ENCODE measurements at regions not wholly inside any gene's neighbourhood (a gene's known extent, or its start where the extent isn't known, plus 50 kb on each side); places are given as distances from the start of the nearest gene placed in this dataset.

GRCh38 chr12:77160931-77161330 is 95.6 kb upstream of the E2F7 start:
- Mint-ChIP-seq H3K36me3 (ENCODE audit: low read depth) (no peaks in the 10 kb centered on the region), H3K4me3 (no peak overlapping the region), H3K27ac (no peak overlapping the region), H3K4me1 (ENCODE audit: low read depth) (no peaks in the 10 kb centered on the region), H3K27me3 (no peaks in the 10 kb centered on the region), H3K9me3 (peaks cover 4% of the 10 kb centered on the region)
- intact Hi-C loops (cut with micrococcal nuclease): no loop called here
- ChIA-PET CTCF (no interaction called here), POLR2A (no interaction called here)
- no peak for TF ChIP-seq CTCF (IDR thresholded peaks at IDR 0.05)
- DNase-seq: no peak
- no peak for ATAC-seq

- POLR2A ChIA-PET: no interaction called here
- H3K27ac Mint-ChIP-seq: no peak overlapping the region
- no peak for TF ChIP-seq CTCF (IDR thresholded peaks at IDR 0.05)
- H3K4me3 Mint-ChIP-seq: no peak overlapping the region
- H3K36me3 Mint-ChIP-seq (ENCODE audit: low read depth): no peaks in the 10 kb centered on the region
- DNase-seq: no peak
- ATAC-seq: no peak
- H3K4me1 Mint-ChIP-seq (ENCODE audit: low read depth): no peaks in the 10 kb centered on the region
- no peaks in the 10 kb centered on the region for H3K9me3 Mint-ChIP-seq
- intact Hi-C loops (cut with micrococcal nuclease): no loop called here
- CTCF ChIA-PET: no interaction called here
- no peaks in the 10 kb centered on the region for H3K27me3 Mint-ChIP-seq
Measured at GRCh38 chr12:77153706-77154105, 88.3 kb upstream of the E2F7 start.

GRCh38 chr12:77152623-77153193 is 87.3 kb upstream of the E2F7 start:
- ChIA-PET CTCF (no interaction called here), POLR2A (no interaction called here)
- no peak for ATAC-seq
- Mint-ChIP-seq H3K4me1 (ENCODE audit: low read depth) (no peaks in the 10 kb centered on the region), H3K27ac (no peak overlapping the region), H3K9me3 (no peaks in the 10 kb centered on the region), H3K27me3 (no peaks in the 10 kb centered on the region), H3K36me3 (ENCODE audit: low read depth) (no peaks in the 10 kb centered on the region), H3K4me3 (no peak overlapping the region)
- no peak for DNase-seq
- intact Hi-C loops (cut with micrococcal nuclease): no loop called here
- TF ChIP-seq CTCF (IDR thresholded peaks at IDR 0.05): no peak

GRCh38 chr12:77151030-77151429 is 85.7 kb upstream of the E2F7 start:
- no peaks in the 10 kb centered on the region for H3K9me3 Mint-ChIP-seq
- CTCF ChIA-PET: no interaction called here

GRCh38 chr12:77133566-77133965 is 68.2 kb upstream of the E2F7 start:
- Mint-ChIP-seq H3K9me3 (peaks cover 2% of the 10 kb centered on the region), H3K4me3 (no peak overlapping the region), H3K27me3 (no peaks in the 10 kb centered on the region), H3K36me3 (ENCODE audit: low read depth) (no peaks in the 10 kb centered on the region), H3K4me1 (ENCODE audit: low read depth) (no peaks in the 10 kb centered on the region), H3K27ac (no peak overlapping the region)
- CTCF ChIA-PET: interaction anchor here (1.3 kb wide), 1 partner anchor 84 kb away, joined by 3 read pairs; no protein-coding TSS in a partner anchor
- peak; percentile 35 for DNase-seq
- no peak for TF ChIP-seq CTCF (IDR thresholded peaks at IDR 0.05)
- POLR2A ChIA-PET: no interaction called here
- intact Hi-C loops (cut with micrococcal nuclease): no loop called here
- ATAC-seq: no peak

More at GRCh38 chr12:77151030-77151429, 85.7 kb upstream of the E2F7 start:
- no peak overlapping the region for H3K4me3 Mint-ChIP-seq
- DNase-seq (no peak), ATAC-seq (no peak)
- intact Hi-C loops (cut with micrococcal nuclease): no loop called here
- no peaks in the 10 kb centered on the region for H3K27me3 Mint-ChIP-seq
- H3K4me1 Mint-ChIP-seq (ENCODE audit: low read depth): no peaks in the 10 kb centered on the region
- TF ChIP-seq CTCF (IDR thresholded peaks at IDR 0.05): no peak
- H3K27ac Mint-ChIP-seq: no peak overlapping the region
- no peaks in the 10 kb centered on the region for H3K36me3 Mint-ChIP-seq (ENCODE audit: low read depth)
- POLR2A ChIA-PET: no interaction called here
